NCI-H2029 treated with DMSO at 0.1 percent for 48 hours (cell line): ENCODE measurements at regions not wholly inside any gene's neighbourhood (a gene's known extent, or its start where the extent isn't known, plus 50 kb on each side); places are given as distances from the start of the nearest gene placed in this dataset.
"Not testable (repeated sequence)": the region's sequence is repeated elsewhere in the genome, so short reads cannot be mapped to it uniquely, and the experiment has no call there.

Experiments
- DNase-seq: peaks from one replicate; lab custom pipeline; 2025; lab: John Stamatoyannopoulos, UW

DNA sequence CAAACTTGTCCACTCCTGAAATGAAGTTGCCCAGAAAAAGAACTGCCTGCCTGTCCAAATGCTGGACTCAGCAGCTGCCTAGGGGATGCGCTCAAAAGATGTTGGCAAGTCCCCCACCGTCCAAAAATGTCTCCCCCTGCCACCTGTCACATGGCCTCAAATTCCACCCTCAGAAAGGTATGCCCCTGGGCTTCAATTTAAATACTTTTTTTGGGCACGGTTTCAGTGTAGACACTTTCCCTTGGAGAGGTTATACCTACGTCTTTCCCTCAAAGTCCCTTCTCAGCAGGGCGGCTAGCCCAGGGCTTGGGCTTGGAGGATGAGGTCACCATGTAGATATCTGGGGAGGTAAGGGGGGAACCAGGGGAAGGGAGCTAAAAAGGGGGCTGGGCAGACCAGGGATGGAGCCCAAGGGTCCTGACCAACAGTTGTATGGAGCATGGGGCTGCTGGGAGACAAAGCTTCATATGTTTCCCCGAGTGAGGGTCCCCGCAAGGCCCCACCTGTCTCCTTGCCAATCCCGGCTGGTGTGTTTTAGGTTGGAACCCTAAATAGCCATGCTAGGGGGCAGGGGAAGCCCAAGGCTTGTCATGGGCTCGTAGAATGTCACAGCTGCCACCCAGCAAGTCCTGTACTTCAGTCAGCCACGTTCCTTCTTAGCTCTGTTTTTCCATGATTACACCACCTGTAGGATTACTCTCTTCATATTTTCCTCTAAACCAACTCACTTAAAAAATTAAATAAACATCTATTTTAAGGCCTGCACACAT is 131.2 kb upstream of the TBX3 start:
- no peak for DNase-seq

DNA sequence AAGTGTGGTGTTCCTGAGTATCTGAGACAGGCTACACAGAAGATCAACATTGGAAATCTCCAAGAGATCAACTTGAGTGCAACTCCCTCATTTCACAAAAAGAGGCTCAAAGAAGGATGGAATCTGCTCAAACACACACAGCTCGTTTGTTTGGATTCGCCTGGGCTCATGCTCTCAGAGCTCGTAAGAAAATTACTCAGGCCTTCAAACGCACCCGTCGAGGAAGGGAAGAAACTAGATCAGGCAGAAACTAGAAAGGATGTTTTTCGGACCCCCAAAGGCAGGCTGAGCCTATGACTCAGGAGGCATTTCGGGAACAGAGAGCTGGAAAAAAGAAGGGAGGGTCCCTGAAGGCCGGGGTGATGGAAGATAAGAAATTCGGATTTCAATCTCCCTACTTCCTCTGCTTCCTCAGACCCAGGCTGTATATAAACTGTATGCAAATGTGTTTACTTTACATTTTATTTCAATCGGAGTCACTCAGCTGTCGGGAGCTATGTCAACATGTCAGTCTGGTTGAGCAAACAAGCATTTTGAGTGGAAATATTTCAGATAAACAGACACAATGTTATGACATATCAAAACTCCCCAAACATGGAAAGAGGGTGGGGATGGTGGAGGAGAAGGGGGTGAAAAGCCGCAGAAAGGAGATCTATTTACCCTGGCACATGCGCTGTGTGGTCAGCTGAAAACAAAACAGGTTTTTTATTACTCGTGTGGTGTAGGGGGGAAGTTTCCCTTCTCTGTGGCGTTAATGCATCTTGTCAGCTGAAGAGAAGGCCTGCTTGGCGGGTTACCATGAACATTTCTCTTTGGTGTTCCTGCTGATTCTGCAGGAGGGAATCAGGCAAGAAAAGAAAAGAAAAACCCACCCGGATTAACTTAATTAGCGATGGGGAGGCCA is 129.1 kb upstream of the TBX3 start:
- peak; percentile 65 for DNase-seq

- DNase-seq, result no peak
Measured at GRCh38 chr12:114812384-114812783, 128.4 kb upstream of the TBX3 start.

DNA sequence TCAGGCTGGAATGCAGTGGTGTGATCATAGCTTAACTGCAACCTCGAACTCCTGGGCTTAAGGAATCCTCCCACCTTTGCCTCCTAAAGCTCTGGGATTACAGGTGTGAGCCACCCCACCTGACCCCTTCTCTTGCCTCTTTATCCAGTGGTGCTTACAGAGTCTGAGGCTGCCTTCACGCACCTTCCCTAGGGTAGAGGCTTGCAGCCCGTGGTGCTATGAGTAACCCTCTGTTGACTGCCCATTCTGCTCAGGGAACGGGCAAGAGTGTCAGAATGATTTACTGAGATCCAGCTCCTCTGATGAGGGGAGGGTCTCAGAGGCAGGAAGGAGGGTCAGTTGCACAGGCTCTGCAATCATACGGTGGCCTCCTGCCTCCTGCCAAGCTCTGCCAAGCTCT is 125.1 kb upstream of the TBX3 start:
- DNase-seq, result no peak

DNA sequence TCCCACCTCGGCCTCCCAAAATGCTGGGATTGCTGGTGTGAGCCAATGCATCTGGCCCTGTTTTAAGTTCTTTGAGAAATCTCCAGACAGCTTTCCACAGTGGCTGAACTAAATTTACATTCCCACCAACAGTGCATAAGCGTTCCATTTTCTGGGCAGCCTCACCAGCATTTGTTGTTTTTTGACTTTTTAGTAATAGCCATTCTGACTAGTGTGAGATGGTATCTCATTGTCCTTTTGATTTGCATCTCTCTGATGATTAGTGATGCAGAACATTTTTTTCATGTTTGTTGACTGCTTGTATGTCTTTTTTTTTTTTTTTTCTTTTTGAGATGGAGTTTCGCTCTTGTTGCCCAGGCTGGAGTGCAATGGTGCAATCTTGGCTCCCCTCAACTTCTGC is 117.4 kb upstream of the TBX3 start:
- not testable (repeated sequence) for DNase-seq

- DNase-seq, result not testable (repeated sequence)
Measured at GRCh38 chr12:114800566-114800965, 116.6 kb upstream of the TBX3 start.

DNA sequence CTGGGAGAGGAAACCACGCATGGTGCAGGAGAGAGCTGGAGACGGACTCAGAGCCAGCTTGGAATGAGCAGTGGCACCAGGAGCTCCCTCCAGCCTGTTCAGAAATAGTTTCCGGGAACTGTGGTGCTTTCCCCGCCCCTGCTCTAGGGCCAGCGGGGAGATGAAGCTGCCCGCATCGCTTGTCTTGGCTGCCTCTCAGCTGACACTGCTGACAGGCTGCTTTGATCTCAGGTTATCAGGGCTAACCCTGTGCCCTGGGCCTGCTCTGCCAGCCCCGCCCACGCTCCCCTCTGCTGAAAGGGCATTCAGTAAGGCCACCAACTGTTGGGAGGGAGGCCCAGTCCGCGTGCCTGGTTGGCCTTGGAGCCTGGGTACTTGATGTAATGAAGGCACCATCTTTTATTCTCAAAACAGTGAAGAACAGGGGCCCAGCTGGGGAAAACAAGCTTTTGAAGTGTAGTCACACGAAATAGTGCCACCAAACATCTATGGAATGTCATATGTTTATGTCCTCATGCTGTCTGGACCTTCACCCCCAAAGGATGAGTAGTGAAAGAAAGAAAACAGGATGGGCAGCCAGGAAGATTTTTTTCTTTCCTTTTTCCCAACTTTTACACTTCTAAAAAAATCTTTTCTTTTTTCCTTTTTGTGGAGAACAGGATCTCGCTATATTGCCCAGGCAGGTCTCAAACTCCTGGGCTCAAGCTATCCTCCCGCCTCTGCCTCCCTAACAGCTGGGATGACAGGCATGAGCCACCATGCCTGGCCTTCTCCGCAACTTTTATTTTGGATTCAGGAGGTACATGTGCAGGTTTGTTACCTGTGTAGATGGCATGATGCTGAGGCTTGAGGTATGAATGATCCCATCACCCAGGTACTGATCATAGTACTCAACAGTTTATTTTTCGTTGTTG is 115.9 kb upstream of the TBX3 start:
- no peak for DNase-seq

GRCh38 chr12:114794049-114794558 is 110.1 kb upstream of the TBX3 start:
- no peak for DNase-seq

GRCh38 chr12:114790276-114790675 is 106.3 kb upstream of the TBX3 start:
- DNase-seq, result no peak

- no peak for DNase-seq
Measured at GRCh38 chr12:114789821-114790220, 105.8 kb upstream of the TBX3 start.

GRCh38 chr12:114789276-114789675 is 105.3 kb upstream of the TBX3 start:
- DNase-seq, result no peak

DNA sequence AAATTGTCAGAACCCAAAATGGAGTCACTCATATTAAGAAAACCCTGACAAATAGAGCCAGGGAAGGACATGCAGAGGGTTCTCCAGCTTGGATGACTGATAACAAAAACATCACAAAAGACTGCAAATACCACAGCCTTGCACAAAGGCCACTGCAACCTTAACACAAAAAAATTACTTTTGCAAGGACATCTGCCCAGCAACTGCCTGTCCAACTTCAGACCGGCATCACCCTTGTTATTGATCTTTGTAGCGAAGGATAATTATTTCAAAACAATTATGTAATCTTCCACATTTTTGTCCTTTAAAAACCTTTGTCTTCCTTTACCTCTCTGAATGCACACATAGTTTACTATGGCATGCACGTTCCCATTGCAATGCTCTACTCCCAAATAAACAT is 100.6 kb upstream of the TBX3 start:
- DNase-seq, result no peak

- no peak for DNase-seq
Measured at GRCh38 chr12:114783089-114783618, 99.2 kb upstream of the TBX3 start.

- DNase-seq, result no peak
Measured at GRCh38 chr12:114780746-114781399, 96.9 kb upstream of the TBX3 start.

GRCh38 chr12:114779647-114780046 is 95.7 kb upstream of the TBX3 start:
- no peak for DNase-seq

- no peak for DNase-seq
Measured at GRCh38 chr12:114779186-114779585, 95.2 kb upstream of the TBX3 start.

DNA sequence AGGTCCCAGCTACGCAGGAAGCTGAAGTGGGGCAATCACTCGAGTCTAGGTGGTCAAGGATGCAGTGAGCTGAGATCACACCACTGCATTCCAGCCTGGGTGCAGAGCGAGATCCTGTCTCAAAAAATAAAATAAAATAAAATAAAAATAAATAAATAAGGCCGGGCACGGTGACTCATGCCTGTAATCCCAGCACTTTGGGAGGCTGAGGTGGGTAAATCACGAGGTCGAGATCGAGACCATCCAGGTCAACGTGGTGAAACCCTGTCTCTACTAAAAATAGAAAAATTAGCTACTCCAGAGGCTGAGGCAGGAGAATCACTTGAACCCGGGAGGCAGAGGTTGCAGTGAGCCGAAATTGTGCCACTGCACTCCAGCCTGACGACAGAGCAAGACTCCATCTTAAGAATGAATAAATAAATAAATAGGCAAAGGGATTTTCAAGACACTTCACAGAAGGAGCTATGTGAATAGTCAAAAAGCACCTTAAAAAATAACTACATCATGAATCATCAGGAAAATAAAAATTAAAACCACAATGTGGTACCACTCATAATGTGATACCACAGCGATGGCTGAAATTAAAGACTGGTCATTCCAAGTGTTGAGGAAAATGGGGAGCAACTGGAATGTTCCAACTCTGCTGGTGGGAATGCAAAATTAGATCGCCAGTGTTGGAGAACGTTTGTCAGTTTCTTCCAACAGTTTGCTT is 92.9 kb upstream of the TBX3 start:
- DNase-seq, result no peak

GRCh38 chr12:114774699-114775098 is 90.7 kb upstream of the TBX3 start:
- no peak for DNase-seq

DNA sequence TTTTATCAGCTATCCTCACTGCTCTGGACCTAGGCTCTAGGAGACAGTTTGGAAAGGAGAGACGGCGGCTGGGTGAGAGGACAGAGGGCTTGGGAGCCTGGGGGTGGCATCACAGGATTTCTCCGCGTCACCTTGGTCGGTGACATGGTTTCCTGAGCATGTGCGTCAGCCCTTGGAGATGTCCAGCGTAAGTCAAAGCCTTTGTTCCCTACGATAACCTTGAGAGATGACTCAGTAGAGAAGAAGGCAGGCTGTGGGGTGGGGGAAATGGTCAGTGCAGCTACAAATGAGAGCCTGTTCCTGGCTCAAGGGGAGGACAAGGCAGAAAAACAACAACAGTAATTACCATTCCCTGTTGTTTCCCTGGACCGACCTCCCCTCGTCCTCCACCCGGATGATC is 90.2 kb upstream of the TBX3 start:
- DNase-seq, result no peak

DNA sequence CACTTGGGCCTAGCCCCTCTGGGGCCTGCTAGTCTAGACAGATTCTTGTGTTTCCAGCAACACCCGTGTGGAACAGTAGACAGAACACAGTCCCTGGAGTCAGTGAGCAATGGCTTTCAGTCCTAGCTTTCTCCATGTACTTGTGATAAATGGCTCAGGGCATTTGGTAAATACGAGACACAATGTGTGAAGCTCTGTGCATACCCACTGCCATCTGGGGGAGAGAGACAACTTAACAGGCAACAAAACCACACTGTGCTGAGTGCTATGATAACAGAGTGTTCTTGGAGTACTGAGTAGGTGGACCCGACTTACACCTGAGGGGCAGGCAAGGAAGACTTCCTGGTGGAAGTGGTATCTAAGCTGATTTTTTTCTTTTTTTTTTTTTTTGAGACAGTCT is 86.3 kb upstream of the TBX3 start:
- DNase-seq, result no peak

- DNase-seq, result no peak
Measured at GRCh38 chr12:114769634-114770033, 85.7 kb upstream of the TBX3 start.
